Glutamatergic neuron (in vitro differentiated cells): ENCODE measurements at regions not wholly inside any gene's neighbourhood (a gene's known extent, or its start where the extent isn't known, plus 50 kb on each side); places are given as distances from the start of the nearest gene placed in this dataset.

Source experiments
- DNase-seq: peaks from one replicate; pipeline ENCODE4 v3.0.0; 2022
- H3K27ac Mint-ChIP-seq: one replicate; pipeline ENCODE4 v1.8.0; 2020; ENCODE audit warnings: mild to moderate bottlenecking, mixed read lengths, inconsistent platforms; ENCODE audit not compliant: unreplicated experiment
- H3K27me3 Mint-ChIP-seq: one replicate; pipeline ENCODE4 v1.8.0; 2020; ENCODE audit warnings: mild to moderate bottlenecking, moderate library complexity, mixed read lengths, inconsistent platforms; ENCODE audit not compliant: unreplicated experiment
- H3K36me3 Mint-ChIP-seq: one replicate; pipeline ENCODE4 v1.8.0; 2020; ENCODE audit warnings: mild to moderate bottlenecking, mixed read lengths, inconsistent platforms; ENCODE audit not compliant: unreplicated experiment
- H3K4me1 Mint-ChIP-seq: one replicate; pipeline ENCODE4 v1.8.0; 2020; ENCODE audit warnings: mild to moderate bottlenecking, low read depth, mixed read lengths, inconsistent platforms; ENCODE audit not compliant: unreplicated experiment
- H3K4me3 Mint-ChIP-seq: one replicate; pipeline ENCODE4 v1.8.0; 2020; ENCODE audit warnings: mild to moderate bottlenecking, mixed read lengths, inconsistent platforms; ENCODE audit not compliant: unreplicated experiment
- H3K9me3 Mint-ChIP-seq: one replicate; pipeline ENCODE4 v1.8.0; 2020; ENCODE audit warnings: mild to moderate bottlenecking, moderate library complexity, mixed read lengths, inconsistent platforms; ENCODE audit not compliant: unreplicated experiment
- TF ChIP-seq, protein P1 (sequence below): fragments of 200-600 bp; sonication (generic); IDR thresholded peaks from one replicate; pipeline ENCODE4 v1.5.0; 2021; ENCODE audit not compliant: partially characterized antibody, unreplicated experiment

DNA sequence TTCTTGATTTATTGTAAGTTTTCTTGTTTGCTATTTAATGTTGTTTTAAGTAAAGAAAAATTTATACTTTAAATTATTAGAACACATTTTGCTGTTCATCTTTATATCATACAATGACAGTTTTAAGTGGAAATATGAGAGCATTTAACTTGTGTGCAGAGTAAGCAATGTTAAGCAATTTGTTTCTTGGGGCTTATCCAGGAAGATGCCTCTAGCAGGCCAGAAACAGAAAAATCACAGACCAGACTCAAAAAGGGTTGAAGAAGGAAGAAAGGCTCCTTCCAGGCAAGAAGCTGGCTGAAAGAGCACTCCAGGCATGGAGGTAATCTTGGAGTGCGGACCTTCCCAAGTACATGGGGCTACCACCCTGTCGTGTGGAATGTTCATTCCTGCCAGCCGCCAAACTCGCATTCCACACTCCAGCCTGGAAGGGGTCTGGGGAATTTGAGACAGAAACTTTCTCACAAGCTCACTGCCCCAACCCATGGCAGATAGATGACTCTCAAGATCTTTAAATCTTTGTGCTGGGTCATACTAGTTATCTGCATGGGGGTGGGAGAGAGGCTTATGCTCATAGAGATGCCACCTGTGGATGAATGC lies 1521.3 kb upstream of the AGA start:
- Mint-ChIP-seq H3K4me1 (no peaks in the 10 kb centered on the region), H3K9me3 (peaks cover 1% of the 10 kb centered on the region), H3K4me3 (no peak overlapping the region), H3K27ac (no peak overlapping the region), H3K27me3 (peaks cover 2% of the 10 kb centered on the region), H3K36me3 (no peaks in the 10 kb centered on the region)
- no peak for DNase-seq
- TF ChIP-seq, protein P1, sequence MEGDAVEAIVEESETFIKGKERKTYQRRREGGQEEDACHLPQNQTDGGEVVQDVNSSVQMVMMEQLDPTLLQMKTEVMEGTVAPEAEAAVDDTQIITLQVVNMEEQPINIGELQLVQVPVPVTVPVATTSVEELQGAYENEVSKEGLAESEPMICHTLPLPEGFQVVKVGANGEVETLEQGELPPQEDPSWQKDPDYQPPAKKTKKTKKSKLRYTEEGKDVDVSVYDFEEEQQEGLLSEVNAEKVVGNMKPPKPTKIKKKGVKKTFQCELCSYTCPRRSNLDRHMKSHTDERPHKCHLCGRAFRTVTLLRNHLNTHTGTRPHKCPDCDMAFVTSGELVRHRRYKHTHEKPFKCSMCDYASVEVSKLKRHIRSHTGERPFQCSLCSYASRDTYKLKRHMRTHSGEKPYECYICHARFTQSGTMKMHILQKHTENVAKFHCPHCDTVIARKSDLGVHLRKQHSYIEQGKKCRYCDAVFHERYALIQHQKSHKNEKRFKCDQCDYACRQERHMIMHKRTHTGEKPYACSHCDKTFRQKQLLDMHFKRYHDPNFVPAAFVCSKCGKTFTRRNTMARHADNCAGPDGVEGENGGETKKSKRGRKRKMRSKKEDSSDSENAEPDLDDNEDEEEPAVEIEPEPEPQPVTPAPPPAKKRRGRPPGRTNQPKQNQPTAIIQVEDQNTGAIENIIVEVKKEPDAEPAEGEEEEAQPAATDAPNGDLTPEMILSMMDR = no peak

DNA sequence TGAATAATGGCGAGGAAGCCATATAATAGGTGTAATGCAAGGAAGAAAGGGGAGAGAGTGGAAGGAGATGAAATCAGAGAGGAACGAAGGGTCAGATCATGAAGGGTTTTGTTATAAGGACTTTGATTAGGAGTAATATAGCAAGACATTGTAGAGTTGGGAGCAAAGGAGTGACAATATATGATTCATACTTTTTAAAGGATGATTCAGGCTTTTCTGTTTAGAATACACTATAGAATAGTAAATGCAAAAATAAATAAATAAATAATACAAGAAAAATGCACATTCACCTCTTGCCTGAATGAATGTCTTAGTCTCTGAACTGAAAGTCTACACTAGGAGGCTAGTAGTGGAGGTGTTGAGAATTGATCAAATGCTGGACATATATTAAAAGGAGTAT lies 1524.4 kb upstream of the AGA start:
- Mint-ChIP-seq H3K4me1 (no peaks in the 10 kb centered on the region), H3K27ac (no peak overlapping the region), H3K4me3 (no peak overlapping the region), H3K9me3 (peaks cover 1% of the 10 kb centered on the region), H3K27me3 (no peaks in the 10 kb centered on the region), H3K36me3 (no peaks in the 10 kb centered on the region)
- TF ChIP-seq, protein P1 = no peak
- no peak for DNase-seq

DNA sequence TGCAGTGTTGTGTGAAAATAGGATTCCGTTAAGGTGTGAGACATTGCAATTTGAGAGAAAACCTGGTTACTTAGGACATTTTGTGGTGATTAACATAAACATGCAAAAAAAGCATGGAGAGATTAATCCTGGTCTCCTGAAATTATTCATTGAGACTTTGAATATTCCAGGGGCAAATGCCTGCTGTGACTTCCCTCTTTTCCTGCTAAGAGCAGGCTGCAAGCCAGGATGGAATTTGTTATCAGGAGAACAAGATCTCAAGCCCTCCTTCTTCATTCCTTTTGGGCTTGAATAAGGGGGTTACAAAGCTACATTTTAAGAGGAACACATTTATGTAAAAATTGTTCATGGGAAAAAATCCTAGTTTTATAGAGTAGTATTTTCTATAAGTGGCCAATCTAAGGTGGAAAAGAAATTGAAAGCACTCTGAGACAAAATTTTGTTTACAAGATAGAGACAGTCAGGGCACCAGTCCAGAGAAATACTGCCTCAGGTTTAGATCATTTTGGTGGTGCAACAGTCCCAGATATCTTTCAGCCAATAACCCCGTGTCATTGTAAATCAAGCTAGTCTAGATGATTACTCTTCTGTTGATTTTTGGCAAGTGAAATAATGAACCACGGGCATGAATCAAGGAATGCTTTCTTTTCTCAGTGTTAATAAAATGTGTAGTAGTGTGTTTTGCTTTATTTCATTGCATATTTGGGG lies 1528.3 kb upstream of the AGA start:
- Mint-ChIP-seq H3K27me3 (no peaks in the 10 kb centered on the region), H3K9me3 (peaks cover 2% of the 10 kb centered on the region), H3K27ac (no peak overlapping the region), H3K4me1 (no peaks in the 10 kb centered on the region), H3K36me3 (no peaks in the 10 kb centered on the region), H3K4me3 (no peak overlapping the region)
- TF ChIP-seq, protein P1 = no peak
- no peak for DNase-seq

DNA sequence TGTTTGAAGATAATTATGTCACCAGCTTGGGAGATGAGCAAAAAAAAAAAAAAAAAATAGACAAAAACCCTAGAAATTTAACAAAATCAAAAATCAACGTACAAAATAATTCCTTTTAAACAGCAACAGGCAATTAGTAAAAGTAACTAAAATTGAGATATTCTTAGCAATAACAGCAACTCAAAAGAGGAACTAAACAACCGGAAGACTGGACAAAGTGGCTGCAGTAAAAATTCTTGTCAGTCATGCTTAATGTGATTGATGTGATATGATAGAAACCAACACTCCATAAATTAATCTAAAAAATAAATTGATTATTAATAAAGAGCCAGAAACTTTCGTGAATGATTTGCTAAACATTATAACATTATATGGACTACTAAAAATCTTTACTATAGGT lies 1534.6 kb upstream of the AGA start:
- no peaks in the 10 kb centered on the region for H3K36me3 Mint-ChIP-seq
- TF ChIP-seq, protein P1 = no peak
- no peak for DNase-seq
- H3K9me3 Mint-ChIP-seq = peaks cover 2% of the 10 kb centered on the region
- no peaks in the 10 kb centered on the region for H3K27me3 Mint-ChIP-seq
- H3K4me3 Mint-ChIP-seq = no peak overlapping the region
- no peaks in the 10 kb centered on the region for H3K4me1 Mint-ChIP-seq
- H3K27ac Mint-ChIP-seq = no peak overlapping the region

DNA sequence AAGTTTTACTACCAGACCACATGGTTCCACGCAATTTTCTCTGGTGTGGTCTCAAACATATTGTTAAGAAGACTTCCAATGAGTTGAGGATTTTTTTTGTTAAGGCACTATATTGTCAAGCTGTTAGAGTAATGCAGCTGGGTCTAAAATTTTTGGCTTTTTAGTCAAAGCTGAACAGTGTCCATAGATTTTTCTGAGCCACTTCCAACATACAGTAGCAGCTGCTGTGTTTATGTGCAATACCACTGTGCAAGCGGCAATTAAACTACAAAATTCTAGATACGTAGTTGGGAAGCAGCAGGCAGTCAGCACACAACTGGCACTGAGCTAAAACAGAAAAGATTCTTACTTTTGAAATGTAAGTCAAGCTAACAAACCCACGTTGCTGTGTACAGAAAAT lies 1551.1 kb upstream of the AGA start:
- Mint-ChIP-seq H3K4me1 (no peaks in the 10 kb centered on the region), H3K27me3 (peaks cover 4% of the 10 kb centered on the region), H3K36me3 (no peaks in the 10 kb centered on the region), H3K9me3 (no peaks in the 10 kb centered on the region), H3K27ac (no peak overlapping the region), H3K4me3 (no peak overlapping the region)
- TF ChIP-seq, protein P1 = no peak
- no peak for DNase-seq
